GM13976 (cell line): ENCODE measurements at regions not wholly inside any gene's neighbourhood (a gene's known extent, or its start where the extent isn't known, plus 50 kb on each side); places are given as distances from the start of the nearest gene placed in this dataset.
"Not testable (repeated sequence)": the region's sequence is repeated elsewhere in the genome, so short reads cannot be mapped to it uniquely, and the experiment has no call there.

Source experiments
- DNase-seq: peaks from one replicate; pipeline ENCODE4 v3.0.0; 2012; ENCODE audit warnings: low spot score
- in situ Hi-C: fragments of 300-500 bp; cut with MboI; formaldehyde crosslinking; loops from one replicate; pipeline ENCODE4 v1.12.0; 2022; ENCODE audit warnings: low sequenced_read_pairs, mixed read lengths, inconsistent platforms; ENCODE audit not compliant: unreplicated experiment
- TF ChIP-seq, protein P1 (sequence below): IDR thresholded peaks from 2 replicates; pipeline ENCODE4 v1.5.1; 2012; ENCODE audit warnings: borderline replicate concordance, mild to moderate bottlenecking; ENCODE audit not compliant: insufficient read depth; ENCODE audit errors: extremely low read depth, missing control alignments, control extremely low read depth

GRCh38 chrX:13955975-13956374 is 73.7 kb downstream of the GEMIN8 start:
- no peak for DNase-seq
- in situ Hi-C loops = no loop called here

GRCh38 chrX:13955095-13955647 is 74.5 kb downstream of the GEMIN8 start:
- DNase-seq = no peak
- TF ChIP-seq, protein P1, sequence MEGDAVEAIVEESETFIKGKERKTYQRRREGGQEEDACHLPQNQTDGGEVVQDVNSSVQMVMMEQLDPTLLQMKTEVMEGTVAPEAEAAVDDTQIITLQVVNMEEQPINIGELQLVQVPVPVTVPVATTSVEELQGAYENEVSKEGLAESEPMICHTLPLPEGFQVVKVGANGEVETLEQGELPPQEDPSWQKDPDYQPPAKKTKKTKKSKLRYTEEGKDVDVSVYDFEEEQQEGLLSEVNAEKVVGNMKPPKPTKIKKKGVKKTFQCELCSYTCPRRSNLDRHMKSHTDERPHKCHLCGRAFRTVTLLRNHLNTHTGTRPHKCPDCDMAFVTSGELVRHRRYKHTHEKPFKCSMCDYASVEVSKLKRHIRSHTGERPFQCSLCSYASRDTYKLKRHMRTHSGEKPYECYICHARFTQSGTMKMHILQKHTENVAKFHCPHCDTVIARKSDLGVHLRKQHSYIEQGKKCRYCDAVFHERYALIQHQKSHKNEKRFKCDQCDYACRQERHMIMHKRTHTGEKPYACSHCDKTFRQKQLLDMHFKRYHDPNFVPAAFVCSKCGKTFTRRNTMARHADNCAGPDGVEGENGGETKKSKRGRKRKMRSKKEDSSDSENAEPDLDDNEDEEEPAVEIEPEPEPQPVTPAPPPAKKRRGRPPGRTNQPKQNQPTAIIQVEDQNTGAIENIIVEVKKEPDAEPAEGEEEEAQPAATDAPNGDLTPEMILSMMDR = no peak
- in situ Hi-C loops = no loop called here

More at GRCh38 chrX:13955975-13956374, 73.7 kb downstream of the GEMIN8 start:
- TF ChIP-seq, protein P1 = no peak

- TF ChIP-seq, protein P1 = no peak
- in situ Hi-C loops = no loop called here
- no peak for DNase-seq
Measured at GRCh38 chrX:13952581-13952980, 77.1 kb downstream of the GEMIN8 start.

DNA sequence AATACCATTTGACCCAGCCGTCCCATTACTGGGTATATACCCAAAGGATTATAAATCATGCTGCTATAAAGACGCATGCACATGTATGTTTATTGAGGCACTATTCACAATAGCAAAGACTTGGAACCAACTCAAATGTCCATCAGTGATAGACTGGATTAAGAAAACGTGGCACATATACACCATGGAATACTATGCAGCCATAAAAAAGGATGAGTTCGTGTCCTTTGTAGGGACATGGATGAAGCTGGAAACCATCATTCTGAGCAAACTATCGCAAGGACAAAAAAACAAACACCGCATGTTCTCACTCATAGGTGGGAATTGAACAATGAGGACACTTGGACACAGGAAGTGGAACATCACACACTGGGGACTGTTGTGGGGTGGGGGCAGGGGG is 83.5 kb downstream of the GEMIN8 start:
- DNase-seq, in situ Hi-C loops: not testable (repeated sequence)

GRCh38 chrX:13945787-13946186 is 83.9 kb downstream of the GEMIN8 start:
- in situ Hi-C loops, DNase-seq: not testable (repeated sequence)

- in situ Hi-C loops = no loop called here
- TF ChIP-seq, protein P1 = no peak
- no peak for DNase-seq
Measured at GRCh38 chrX:13940671-13941070, 89.0 kb downstream of the GEMIN8 start.

DNA sequence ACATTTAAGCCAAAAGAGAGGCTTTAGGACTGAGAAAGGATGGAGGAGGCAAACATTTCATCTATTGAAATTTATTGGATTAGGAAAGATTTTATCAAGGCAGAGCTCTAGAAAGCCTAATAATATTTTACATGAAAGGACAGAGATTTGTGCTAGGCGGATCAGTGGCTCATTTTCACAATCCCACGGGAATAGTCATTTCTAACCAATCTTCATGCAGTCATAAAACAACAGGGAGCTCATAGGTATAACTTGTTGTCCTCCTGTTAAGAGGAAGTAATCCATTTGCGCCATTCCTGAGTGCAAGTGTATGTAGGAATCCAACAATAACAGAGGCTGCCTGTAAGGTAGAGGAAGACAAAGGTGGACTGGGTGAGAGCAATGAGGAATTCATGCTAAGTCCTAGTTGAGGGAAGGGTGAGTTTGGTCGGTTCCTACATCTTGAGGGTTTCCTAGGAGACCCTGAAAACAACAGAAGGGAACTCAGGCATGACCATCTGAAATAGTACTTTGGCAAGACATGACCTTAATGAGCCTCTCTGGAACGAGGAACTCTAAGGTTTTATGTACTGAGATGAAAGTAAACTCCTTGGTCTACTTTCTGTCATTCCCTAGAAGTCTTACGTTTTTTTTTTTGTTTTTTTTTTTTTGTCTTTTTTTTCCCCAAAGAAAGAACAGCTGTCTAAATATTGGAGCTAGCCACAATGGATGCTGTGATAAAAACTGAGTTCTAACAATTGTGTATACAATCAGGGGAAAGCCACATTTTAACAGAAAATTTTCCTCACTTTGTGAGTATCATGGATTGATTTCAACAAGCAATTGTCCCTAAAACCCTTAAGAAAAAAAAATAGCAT is 89.7 kb downstream of the GEMIN8 start:
- no peak for DNase-seq
- TF ChIP-seq, protein P1 = no peak
- in situ Hi-C loops = no loop called here
